GM12878 (cell line): ENCODE measurements at regions not wholly inside any gene's neighbourhood (a gene's known extent, or its start where the extent isn't known, plus 50 kb on each side); places are given as distances from the start of the nearest gene placed in this dataset.

ENCODE experiments used
- ATAC-seq: fragments of 200-7000 bp; cut with Tn5 transposase; 3 replicates; pipeline ENCODE4 v1.9.1; 2020; ENCODE audit warnings: mild to moderate bottlenecking, moderate library complexity
- BruUV-seq: library from RNA; stranded (reverse); fragments of 400-500 nt; replicated peaks from 2 replicates; lab custom pipeline; 2021; lab: Mats Ljungman, UMichigan
- CTCF ChIA-PET: fragments of 300-600 bp; sonication (Branson Sonifier 250); formaldehyde crosslinking; extraction: SDS; loops from one replicate; lab custom pipeline; 2021; ENCODE audit warnings: inconsistent platforms; lab: Yijun Ruan, JAX
- POLR2A ChIA-PET: fragments of 350-600 bp; formaldehyde crosslinking; extraction: SDS; loops from one replicate; lab custom pipeline; 2021; ENCODE audit warnings: inconsistent platforms; lab: Charles Lee
- RAD21 ChIA-PET: fragments of 300-600 bp; sonication (Branson Sonifier 250); formaldehyde crosslinking; loops from one replicate; lab custom pipeline; 2023; ENCODE audit warnings: antibody characterized with exemption; ENCODE audit not compliant: unreplicated experiment; lab: Charles Lee
- SMC1A ChIA-PET: fragments of 300-600 bp; sonication (Branson Sonifier 250); formaldehyde crosslinking; loops from one replicate; lab custom pipeline; 2023; ENCODE audit not compliant: unreplicated experiment, uncharacterized antibody; lab: Charles Lee
- DNase-seq: peaks from one replicate; pipeline ENCODE4 v3.0.0-alpha.2; 2011; ENCODE audit warnings: low read depth, low spot score
- FAIRE-seq: peaks from 3 replicates; lab custom pipeline; 2011; peaks lifted over from hg19 to GRCh38; lab: Jason Lieb, UNC
- H2AFZ ChIP-seq: 2 replicates; pipeline ENCODE4 v1.6.0; 2011; ENCODE audit warnings: low read depth, low read length, control low read depth; ENCODE audit not compliant: control insufficient read depth
- H3K27ac ChIP-seq: 2 replicates; pipeline ENCODE4 v1.5.1; 2011; ENCODE audit warnings: control low read depth; ENCODE audit not compliant: control insufficient read depth, insufficient read depth
- H3K27me3 ChIP-seq, 2 experiments: replicated peaks in 1 of 2; 2 replicates each; pipeline versions ENCODE4 v1.6.0 to v1.6.1; 2011; ENCODE audit warnings: low read length in 1 of 2; ENCODE audit not compliant: control insufficient read depth in 2 of 2, insufficient read depth in 2 of 2
- H3K36me3 ChIP-seq, 2 experiments: 2 replicates each; pipeline ENCODE4 v1.5.1; 2011; ENCODE audit warnings: low read length in 1 of 2; ENCODE audit not compliant: control insufficient read depth in 2 of 2, insufficient read depth in 2 of 2
- H3K4me1 ChIP-seq: 2 replicates; pipeline ENCODE4 v1.6.1; 2011; ENCODE audit warnings: mild to moderate bottlenecking, low read length, moderate library complexity, mixed read lengths; ENCODE audit not compliant: control insufficient read depth, insufficient read depth
- H3K4me2 ChIP-seq: 2 replicates; pipeline ENCODE4 v1.6.0; 2011; ENCODE audit warnings: control low read depth; ENCODE audit not compliant: control insufficient read depth, insufficient read depth
- H3K4me3 ChIP-seq: fragments of 200-600 bp; sonication (generic); 2 replicates; pipeline ENCODE4 v1.5.1; 2016
- H3K79me2 ChIP-seq: 2 replicates; pipeline ENCODE4 v1.6.0; 2011; ENCODE audit warnings: low read length; ENCODE audit not compliant: control insufficient read depth, insufficient read depth
- H3K9ac ChIP-seq: 2 replicates; pipeline ENCODE4 v1.8.0; 2011; ENCODE audit warnings: low read length, control low read depth, mixed read lengths; ENCODE audit not compliant: control insufficient read depth, insufficient read depth
- H3K9me3 ChIP-seq: replicated peaks from 3 replicates; pipeline ENCODE4 v1.5.1; 2011; ENCODE audit warnings: mild to moderate bottlenecking, low read length; ENCODE audit not compliant: control insufficient read depth, insufficient read depth
- H4K20me1 ChIP-seq: 2 replicates; pipeline ENCODE4 v1.6.0; 2011; ENCODE audit not compliant: control insufficient read depth, insufficient read depth
- EP300 ChIP-seq, 2 experiments: fragments of 150-350 bp in 1 of 2; IDR thresholded peaks; 2 replicates each; pipeline ENCODE4 v1.6.1; 2011 to 2012; ENCODE audit warnings: low read depth in 2 of 2, low read length in 2 of 2, borderline replicate concordance in 1 of 2, improper control_type of control experiment in 1 of 2, inconsistent platforms in 1 of 2; ENCODE audit not compliant: control insufficient read depth in 1 of 2
- JUND ChIP-seq: IDR thresholded peaks from 2 replicates; pipeline ENCODE4 v1.6.1; 2012; ENCODE audit warnings: low read depth, mild to moderate bottlenecking, low read length, improper control_type of control experiment, moderate library complexity
- KDM1A ChIP-seq: fragments of 200-600 bp; sonication (generic); IDR thresholded peaks from 2 replicates; pipeline ENCODE4 v1.6.1; 2016; ENCODE audit warnings: borderline replicate concordance
- NFIC ChIP-seq: IDR thresholded peaks from 2 replicates; pipeline ENCODE4 v1.6.1; 2012; ENCODE audit warnings: low read depth, mild to moderate bottlenecking, inconsistent platforms, low read length, moderate library complexity
- PML ChIP-seq: IDR thresholded peaks from 2 replicates; pipeline ENCODE4 v1.6.1; 2012; ENCODE audit warnings: low read length, inconsistent platforms
- YBX1 ChIP-seq: fragments of 450-650 bp; IDR thresholded peaks from 2 replicates; pipeline ENCODE4 v1.6.1; 2016; ENCODE audit warnings: antibody characterized with exemption
- ZBTB4 ChIP-seq: fragments of 450-650 bp; formaldehyde crosslinking; IDR thresholded peaks from 2 replicates; pipeline ENCODE4 v1.4.0; 2022; ENCODE audit warnings: mild to moderate bottlenecking, moderate library complexity
- WGBS: methylation state at CpG from one replicate; pipeline ENCODE4 v1.1.6; 2016; ENCODE audit warnings: low lambda C conversion rate; ENCODE audit not compliant: insufficient replicate concordance, insufficient coverage; ENCODE audit errors: missing lambda C conversion rate; 5-methylcytosine and 5-hydroxymethylcytosine counted together
- in situ Hi-C: fragments of 300-500 bp; cut with MboI; formaldehyde crosslinking; loops from 9 replicates; pipeline ENCODE4 v1.14.3; 2018; ENCODE audit warnings: mixed read lengths
- intact Hi-C: fragments of 100-400 bp; cut with micrococcal nuclease; formaldehyde crosslinking; loops from one replicate; pipeline ENCODE4 v1.14.2; 2022; ENCODE audit not compliant: unreplicated experiment

GRCh38 chrX:20753076-20753475, 486.4 kb upstream of the RPS6KA3 start:
- RAD21 ChIA-PET: no interaction called here
- CTCF ChIA-PET: no interaction called here
- no peaks in the 10 kb centered on the region for H3K27me3 ChIP-seq
- H3K4me2 ChIP-seq: no peak overlapping the region
- H3K36me3 ChIP-seq: no peaks in the 10 kb centered on the region
- H2AFZ ChIP-seq: no peak overlapping the region
- intact Hi-C loops: no loop called here
- H3K4me3 ChIP-seq: no peak overlapping the region
- TF ChIP-seq ZBTB4: no peak
- TF ChIP-seq PML: no peak
- TF ChIP-seq EP300 (IDR thresholded peaks at IDR 0.05; ENCODE audit: borderline replicate concordance in 1 of 2, control insufficient read depth in 1 of 2, low read depth in 2 of 2, low read length in 2 of 2): no peak
- no peak for TF ChIP-seq JUND
- no peak for TF ChIP-seq KDM1A
- no peak for TF ChIP-seq YBX1
- TF ChIP-seq NFIC: no peak
- FAIRE-seq: no peak
- ATAC-seq: no peak
- POLR2A ChIA-PET: no interaction called here
- DNase-seq: no peak
- no peaks in the 10 kb centered on the region for H3K9me3 ChIP-seq
- H3K4me1 ChIP-seq: no peaks in the 10 kb centered on the region
- no peak overlapping the region for H3K9ac ChIP-seq
- BruUV-seq: no TSS peak
- no peaks in the 10 kb centered on the region for H3K79me2 ChIP-seq
- H3K27ac ChIP-seq: no peak overlapping the region
- SMC1A ChIA-PET: no interaction called here
- in situ Hi-C loops: no loop called here
- H4K20me1 ChIP-seq: no peaks in the 10 kb centered on the region
- WGBS: 33% methylated on average over 3 of the region's 3 CpGs
